H1 (cell line): ENCODE measurements at regions not wholly inside any gene's neighbourhood (a gene's known extent, or its start where the extent isn't known, plus 50 kb on each side); places are given as distances from the start of the nearest gene placed in this dataset.

ENCODE experiments used
- ASH2L ChIP-seq: fragments of 200-600, 300-600 bp; sonication (generic); IDR thresholded peaks from one replicate; pipeline ENCODE4 v1.7.1; 2017; ENCODE audit warnings: low read length
- BCL11A ChIP-seq, 2 experiments: IDR thresholded peaks; one replicate each; pipeline ENCODE4 v1.6.1; 2011; ENCODE audit warnings: low read depth in 2 of 2, low read length in 2 of 2, mild to moderate bottlenecking in 2 of 2
- CHD2 ChIP-seq: IDR thresholded peaks from 2 replicates; pipeline ENCODE4 v1.6.1; 2012; ENCODE audit warnings: low read length, improper control_type of control experiment
- EGR1 ChIP-seq: IDR thresholded peaks from 2 replicates; pipeline ENCODE4 v1.6.1; 2011; ENCODE audit warnings: low read depth, low read length, borderline replicate concordance
- GTF2F1 ChIP-seq: IDR thresholded peaks from 2 replicates; pipeline ENCODE4 v1.6.1; 2012; ENCODE audit warnings: low read depth, low read length, improper control_type of control experiment, borderline replicate concordance
- KDM1A ChIP-seq: fragments of 200-600, 300-600 bp; sonication (generic); IDR thresholded peaks from 2 replicates; pipeline ENCODE4 v1.7.1; 2016; ENCODE audit warnings: mild to moderate bottlenecking, low read length, borderline replicate concordance
- SP1 ChIP-seq: IDR thresholded peaks from 2 replicates; pipeline ENCODE4 v1.6.1; 2011; ENCODE audit warnings: low read depth, low read length
- TCF12 ChIP-seq: IDR thresholded peaks from 2 replicates; pipeline ENCODE4 v1.6.1; 2011; ENCODE audit warnings: low read depth, mild to moderate bottlenecking, low read length
- TF ChIP-seq, protein P1 (sequence below): fragments of 300-600 bp; sonication (generic); IDR thresholded peaks from 2 replicates; pipeline ENCODE4 v1.7.1; 2012; ENCODE audit warnings: low read length, moderate library complexity, mild to moderate bottlenecking, inconsistent platforms; ENCODE audit not compliant: insufficient replicate concordance

DNA sequence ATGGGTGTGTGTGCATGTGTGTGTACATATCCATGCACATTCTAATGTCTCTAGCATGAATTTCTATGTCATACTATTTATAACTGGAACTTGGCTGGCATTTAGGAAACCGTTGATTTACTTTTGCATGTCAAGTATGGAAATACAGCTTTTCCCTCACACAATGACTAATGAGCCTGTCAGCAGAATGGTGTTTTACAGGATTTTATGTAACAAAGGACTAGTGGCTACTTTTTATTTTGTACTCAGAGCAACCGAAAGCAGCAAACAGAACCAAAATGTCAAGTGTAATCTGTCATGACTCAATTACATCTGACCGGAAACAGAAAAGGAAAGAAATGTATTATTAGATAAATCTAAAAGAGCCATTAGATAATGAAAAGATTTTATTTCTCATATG, 1911.5 kb upstream of the AGA start (continued):
- TF ChIP-seq, protein P1, sequence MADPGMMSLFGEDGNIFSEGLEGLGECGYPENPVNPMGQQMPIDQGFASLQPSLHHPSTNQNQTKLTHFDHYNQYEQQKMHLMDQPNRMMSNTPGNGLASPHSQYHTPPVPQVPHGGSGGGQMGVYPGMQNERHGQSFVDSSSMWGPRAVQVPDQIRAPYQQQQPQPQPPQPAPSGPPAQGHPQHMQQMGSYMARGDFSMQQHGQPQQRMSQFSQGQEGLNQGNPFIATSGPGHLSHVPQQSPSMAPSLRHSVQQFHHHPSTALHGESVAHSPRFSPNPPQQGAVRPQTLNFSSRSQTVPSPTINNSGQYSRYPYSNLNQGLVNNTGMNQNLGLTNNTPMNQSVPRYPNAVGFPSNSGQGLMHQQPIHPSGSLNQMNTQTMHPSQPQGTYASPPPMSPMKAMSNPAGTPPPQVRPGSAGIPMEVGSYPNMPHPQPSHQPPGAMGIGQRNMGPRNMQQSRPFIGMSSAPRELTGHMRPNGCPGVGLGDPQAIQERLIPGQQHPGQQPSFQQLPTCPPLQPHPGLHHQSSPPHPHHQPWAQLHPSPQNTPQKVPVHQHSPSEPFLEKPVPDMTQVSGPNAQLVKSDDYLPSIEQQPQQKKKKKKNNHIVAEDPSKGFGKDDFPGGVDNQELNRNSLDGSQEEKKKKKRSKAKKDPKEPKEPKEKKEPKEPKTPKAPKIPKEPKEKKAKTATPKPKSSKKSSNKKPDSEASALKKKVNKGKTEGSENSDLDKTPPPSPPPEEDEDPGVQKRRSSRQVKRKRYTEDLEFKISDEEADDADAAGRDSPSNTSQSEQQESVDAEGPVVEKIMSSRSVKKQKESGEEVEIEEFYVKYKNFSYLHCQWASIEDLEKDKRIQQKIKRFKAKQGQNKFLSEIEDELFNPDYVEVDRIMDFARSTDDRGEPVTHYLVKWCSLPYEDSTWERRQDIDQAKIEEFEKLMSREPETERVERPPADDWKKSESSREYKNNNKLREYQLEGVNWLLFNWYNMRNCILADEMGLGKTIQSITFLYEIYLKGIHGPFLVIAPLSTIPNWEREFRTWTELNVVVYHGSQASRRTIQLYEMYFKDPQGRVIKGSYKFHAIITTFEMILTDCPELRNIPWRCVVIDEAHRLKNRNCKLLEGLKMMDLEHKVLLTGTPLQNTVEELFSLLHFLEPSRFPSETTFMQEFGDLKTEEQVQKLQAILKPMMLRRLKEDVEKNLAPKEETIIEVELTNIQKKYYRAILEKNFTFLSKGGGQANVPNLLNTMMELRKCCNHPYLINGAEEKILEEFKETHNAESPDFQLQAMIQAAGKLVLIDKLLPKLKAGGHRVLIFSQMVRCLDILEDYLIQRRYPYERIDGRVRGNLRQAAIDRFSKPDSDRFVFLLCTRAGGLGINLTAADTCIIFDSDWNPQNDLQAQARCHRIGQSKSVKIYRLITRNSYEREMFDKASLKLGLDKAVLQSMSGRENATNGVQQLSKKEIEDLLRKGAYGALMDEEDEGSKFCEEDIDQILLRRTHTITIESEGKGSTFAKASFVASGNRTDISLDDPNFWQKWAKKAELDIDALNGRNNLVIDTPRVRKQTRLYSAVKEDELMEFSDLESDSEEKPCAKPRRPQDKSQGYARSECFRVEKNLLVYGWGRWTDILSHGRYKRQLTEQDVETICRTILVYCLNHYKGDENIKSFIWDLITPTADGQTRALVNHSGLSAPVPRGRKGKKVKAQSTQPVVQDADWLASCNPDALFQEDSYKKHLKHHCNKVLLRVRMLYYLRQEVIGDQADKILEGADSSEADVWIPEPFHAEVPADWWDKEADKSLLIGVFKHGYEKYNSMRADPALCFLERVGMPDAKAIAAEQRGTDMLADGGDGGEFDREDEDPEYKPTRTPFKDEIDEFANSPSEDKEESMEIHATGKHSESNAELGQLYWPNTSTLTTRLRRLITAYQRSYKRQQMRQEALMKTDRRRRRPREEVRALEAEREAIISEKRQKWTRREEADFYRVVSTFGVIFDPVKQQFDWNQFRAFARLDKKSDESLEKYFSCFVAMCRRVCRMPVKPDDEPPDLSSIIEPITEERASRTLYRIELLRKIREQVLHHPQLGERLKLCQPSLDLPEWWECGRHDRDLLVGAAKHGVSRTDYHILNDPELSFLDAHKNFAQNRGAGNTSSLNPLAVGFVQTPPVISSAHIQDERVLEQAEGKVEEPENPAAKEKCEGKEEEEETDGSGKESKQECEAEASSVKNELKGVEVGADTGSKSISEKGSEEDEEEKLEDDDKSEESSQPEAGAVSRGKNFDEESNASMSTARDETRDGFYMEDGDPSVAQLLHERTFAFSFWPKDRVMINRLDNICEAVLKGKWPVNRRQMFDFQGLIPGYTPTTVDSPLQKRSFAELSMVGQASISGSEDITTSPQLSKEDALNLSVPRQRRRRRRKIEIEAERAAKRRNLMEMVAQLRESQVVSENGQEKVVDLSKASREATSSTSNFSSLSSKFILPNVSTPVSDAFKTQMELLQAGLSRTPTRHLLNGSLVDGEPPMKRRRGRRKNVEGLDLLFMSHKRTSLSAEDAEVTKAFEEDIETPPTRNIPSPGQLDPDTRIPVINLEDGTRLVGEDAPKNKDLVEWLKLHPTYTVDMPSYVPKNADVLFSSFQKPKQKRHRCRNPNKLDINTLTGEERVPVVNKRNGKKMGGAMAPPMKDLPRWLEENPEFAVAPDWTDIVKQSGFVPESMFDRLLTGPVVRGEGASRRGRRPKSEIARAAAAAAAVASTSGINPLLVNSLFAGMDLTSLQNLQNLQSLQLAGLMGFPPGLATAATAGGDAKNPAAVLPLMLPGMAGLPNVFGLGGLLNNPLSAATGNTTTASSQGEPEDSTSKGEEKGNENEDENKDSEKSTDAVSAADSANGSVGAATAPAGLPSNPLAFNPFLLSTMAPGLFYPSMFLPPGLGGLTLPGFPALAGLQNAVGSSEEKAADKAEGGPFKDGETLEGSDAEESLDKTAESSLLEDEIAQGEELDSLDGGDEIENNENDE: no peak
- TF ChIP-seq ASH2L: no peak
- no peak for TF ChIP-seq EGR1
- no peak for TF ChIP-seq SP1
- TF ChIP-seq BCL11A (IDR thresholded peaks at IDR 0.05; ENCODE audit: low read depth in 2 of 2, low read length in 2 of 2): no peak
- TF ChIP-seq GTF2F1: no peak
- no peak for TF ChIP-seq TCF12
- no peak for TF ChIP-seq CHD2
- TF ChIP-seq KDM1A: no peak
